ENCODE measurements at regions not wholly inside any gene's neighbourhood (a gene's known extent, or its start where the extent isn't known, plus 50 kb on each side); places are given as distances from the start of the nearest gene placed in this dataset.

DNA sequence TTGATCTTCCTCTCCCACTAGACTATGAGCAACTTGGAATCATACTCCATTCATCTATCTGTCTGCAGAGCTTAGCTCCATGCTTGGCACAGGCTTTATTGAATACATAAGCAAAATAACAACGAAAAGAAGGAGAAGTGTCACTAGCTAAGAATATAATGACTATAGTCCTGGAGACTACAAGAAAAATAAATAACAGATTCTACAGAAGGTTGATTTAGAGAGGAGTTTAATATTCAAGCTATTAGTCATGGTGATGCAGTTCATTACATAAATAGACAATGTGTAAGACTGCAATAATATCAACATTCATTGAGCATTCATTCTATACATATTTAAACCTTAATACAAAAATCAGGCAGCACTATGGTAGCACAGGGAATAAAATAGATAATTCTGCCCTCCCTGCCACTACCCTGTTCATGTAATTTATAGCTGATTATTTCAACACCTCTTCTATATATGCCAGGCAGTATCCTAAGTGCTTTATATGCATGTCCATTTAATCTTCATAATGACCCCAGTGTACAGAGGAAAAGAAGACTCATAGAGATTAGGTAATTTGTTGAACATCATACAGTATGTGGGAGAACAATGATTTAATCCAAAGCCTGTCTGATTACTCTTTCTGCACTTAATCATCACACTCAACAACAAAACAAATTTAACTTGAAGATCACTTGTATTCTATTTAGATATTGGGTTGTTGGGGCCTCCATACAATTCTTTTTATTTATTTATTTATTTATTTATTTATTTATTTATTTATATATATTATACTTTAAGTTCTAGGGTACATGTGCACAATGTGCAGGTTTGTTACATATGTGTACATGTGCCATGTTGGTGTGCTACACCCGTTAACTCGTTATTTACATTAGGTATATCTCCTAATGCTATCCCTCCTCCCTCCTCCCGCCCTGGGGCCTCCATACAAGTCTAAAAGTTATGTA, 165.3 kb downstream of the RNF152 start:
- DNase-seq = no peak

DNA sequence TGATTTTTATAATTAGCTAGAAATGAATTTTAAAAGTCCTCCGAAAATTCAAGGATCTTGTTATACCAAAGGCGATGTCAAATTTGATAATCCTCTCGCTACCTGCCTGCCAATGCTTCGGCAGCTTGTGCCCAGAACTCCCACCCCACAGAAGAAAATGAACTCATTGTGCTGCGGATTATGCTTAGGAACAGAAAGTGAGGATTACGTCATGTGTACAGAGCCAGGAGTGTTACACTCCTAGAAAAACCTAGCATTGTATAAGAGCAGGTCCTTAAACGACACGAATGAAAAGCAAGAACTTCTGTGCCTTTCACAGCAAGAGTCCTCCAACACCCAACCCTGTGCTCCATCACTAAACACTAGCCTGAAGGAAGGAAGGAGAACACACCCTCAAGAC, 168.3 kb downstream of the RNF152 start:
- DNase-seq = no peak

DNA sequence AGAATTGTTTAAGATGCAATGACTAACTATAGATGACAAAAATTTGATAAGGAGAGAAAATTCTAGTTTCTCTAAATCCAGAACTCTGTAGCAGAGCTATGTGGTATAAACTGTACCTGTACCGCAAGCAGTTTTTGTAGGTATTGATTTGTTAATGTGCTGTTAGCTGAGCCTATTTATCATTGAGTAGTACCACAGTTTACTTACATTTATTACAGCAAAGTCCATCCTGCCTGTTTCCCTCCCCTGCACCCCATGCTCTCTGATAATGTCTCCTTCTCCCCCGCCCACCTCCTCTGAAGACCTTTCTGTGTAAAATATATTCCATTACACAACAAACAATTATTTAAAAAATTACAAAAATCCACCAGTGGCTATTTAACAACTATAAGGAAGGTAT, 170.6 kb downstream of the RNF152 start:
- no peak for DNase-seq

DNA sequence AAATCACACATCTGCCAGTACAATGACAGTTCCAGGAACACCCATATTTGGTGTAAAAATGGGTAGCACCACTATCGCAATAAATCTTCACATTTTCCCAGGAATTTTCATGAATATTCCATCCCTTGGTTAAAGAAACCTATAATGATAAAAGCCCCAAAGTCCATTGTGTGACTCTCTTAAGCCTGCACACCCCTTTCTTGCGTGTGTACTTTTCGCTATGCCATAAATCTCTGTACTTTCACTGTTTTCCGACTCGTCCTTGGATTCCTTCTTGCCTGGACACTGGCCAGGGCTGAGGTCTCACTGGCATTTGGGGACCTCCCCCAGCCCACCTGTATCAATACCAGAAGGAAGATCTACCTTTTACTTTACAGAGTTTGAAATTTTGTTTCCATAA, 172.3 kb downstream of the RNF152 start:
- no peak for DNase-seq

DNA sequence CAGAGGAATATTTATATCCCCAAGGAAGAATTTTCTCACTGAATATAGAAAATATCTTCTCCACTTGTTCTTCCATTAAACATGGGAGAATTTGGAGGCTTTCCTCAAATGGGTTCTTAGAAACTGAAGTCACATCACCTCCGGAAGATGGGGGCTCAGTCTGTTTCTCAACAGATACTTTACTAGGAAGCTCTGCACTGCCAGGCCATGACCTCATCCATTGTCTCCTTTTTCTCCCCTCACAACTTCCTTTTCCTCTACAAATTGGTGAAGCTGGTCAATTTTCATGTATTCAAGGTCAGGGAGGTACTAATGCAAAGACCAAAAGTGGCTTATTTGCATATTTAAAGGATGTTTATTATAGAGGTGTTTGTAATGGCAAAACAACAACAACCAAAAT, 173.1 kb downstream of the RNF152 start:
- no peak for DNase-seq

DNA sequence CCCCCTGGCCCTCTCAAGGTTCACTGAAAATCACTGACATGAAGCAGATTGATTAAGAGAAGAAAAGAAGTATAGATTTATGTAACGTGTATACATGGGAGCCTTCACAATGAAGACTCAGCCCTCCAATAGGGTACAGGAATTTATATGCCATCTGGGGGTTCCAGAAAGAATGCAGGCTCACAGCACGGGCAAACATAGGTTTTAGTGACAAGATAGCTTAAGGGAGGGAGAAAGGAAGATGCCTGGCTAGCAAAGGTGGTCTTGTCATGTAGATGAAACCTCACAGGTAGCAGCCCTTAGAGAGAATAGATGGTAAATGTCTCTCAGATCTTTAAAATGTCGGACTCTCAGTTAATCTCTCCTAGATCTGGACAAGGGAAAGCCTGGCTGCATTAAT, 173.9 kb downstream of the RNF152 start:
- DNase-seq = no peak

DNA sequence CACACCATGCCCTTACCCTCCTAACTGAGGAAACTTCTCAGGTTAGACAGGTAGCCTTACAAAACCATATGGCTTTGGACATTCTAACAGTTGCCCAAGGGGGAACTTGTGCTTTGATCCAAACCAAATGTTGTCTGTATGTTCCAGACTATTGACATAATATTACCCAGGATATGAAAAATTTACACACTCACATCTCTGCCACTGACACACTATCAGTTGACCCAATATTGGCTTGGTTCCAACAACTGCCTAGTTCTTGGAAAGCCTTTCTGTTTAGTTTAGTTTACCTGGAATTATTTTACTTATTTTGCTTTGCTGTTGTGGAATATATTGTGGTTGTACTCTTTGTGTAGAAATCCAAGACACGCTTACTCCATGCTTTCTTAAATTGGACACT, 178.4 kb downstream of the RNF152 start:
- no peak for DNase-seq

DNA sequence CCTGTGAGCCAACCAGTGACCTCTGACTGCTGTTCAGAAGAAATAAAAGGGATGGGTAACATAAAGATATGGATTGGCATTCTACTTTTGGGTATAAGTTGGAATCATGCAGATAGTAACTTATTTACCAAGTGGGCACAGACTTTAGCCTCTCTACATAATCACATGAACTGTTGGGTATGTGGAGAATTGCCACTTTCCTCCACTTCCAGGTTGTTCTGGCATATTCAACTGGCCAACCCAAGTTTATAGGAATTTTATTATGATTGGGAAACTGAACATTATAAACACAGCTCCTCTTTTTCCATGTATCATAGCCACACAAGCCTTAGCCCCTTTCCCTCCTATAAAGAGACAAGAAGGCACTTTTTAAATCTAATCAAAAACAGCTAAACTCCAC, 179.3 kb downstream of the RNF152 start:
- DNase-seq = no peak

DNA sequence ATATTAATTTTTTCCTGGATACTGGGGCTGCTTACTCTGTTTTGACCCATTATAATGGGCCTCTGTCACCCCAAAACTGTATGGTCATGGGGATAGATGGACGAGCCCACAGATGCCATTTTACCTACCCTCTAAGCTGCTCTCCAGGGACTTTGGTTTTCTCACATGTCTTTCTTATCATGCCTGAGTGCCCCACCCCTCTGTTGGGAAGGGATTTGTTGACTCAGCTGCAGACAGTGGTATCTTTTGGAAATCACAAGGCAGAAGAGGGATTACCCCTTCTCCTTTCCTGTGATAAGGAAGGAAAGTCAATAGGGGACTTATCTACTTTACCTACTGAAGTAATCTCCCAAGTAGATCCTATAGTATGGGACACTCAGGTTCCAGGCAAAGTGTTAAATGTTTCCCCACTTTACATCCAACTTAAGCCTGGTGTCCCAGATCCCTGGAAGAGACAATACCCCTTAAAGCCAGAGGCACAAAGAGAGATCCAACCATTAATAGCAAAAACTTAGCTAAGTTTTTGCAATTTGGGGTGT, 182.7 kb downstream of the RNF152 start:
- DNase-seq = no peak

DNA sequence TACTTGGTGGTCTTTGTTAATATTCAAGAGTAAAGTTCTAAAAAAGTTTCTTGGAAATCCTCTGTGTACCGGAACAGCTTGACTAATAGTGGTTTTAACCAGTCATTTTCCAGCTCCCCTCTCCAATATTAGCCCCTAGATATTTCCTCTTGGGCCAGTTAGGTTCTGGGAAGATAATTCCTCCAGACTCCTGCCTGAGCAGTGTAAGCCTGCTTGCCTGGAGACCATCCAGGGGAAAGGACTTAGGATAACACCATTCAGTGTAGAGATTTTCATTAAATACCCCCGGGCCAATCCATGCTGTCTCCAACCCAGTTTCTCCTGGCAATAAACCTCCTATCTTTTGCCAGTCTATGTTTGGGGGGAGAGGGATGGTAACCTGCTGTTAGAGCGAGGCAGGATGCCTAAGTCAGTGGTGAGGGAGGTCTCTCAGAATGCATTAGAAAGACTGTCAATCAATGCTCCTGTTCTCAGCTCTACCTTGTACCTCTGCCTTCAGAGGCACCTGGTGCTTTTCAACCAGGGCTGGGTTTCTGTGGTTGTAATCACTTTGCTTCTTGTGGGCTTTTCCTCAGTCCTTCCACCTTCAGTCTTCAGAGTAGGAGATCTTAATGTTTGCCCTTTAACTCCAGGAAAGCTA, 186.4 kb downstream of the RNF152 start:
- no peak for DNase-seq

DNA sequence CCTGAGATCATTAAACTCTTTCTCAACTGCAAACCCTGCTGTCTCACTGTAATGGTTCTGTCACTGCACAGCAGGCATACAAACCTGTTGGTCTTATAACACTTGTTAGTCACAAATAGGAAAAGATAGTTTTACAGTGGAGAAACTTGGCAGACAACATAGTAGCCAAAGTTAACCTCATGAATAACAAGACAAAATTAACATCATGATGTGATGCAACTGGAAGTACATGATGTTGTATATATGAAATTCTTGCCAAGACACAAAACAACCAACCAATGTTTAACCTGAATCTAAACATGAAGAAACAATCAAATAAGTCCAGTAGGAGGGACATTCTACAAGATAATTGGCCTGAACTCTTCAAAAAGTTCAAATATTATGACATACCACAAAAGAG, 189.3 kb downstream of the RNF152 start:
- no peak for DNase-seq

DNA sequence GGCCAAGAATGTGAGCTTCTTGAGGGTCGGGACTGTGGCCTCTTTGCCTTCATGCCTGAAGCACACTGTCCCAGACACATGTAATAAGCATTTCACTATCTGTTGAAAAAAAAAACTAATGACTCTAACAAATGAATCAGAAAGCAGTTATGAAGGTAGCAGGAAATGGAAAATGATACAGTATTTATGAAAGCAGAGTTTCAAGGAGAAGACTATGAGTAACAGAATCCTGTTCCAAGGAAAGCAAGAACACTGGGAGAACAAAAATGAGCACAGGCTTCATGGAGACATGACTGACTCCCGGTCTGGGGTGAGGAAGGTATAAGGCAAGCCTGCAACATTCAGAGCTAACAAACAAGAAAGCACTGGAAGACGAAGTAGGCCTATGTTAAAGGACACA, 190.8 kb downstream of the RNF152 start:
- no peak for DNase-seq

DNA sequence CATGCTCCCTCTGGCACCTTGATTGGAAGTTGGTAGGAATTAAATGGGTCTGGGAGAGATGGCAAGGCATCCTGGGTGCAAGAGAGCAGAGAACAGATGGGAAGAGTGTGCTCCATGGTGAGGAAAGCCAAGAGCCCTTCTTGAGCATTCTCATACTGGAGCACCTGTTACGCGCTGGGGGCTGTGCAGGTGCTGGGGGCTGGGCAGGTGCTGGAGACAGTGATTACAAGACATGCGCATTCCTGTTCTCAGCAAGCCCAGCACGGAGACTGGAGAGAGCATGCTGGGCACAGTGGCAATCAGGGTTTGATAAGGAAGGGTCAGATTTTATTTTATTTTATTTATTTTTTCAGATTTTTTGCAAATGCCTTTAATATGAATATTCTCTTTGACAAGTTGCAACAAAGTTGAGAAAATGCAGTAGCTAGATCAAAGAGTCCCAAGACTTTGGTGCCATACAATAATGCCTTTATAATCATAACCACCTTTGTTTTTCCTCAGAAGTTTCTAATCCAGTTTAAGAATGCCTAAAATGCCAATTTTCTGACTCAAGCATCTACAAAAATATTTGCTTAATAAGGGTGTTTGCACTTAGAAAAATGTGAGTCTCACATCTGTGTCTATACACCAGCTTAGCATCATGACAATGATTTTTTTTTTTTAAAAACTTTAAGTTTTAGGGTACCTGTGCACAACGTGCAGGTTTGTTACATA, 193.3 kb downstream of the RNF152 start:
- no peak for DNase-seq

DNA sequence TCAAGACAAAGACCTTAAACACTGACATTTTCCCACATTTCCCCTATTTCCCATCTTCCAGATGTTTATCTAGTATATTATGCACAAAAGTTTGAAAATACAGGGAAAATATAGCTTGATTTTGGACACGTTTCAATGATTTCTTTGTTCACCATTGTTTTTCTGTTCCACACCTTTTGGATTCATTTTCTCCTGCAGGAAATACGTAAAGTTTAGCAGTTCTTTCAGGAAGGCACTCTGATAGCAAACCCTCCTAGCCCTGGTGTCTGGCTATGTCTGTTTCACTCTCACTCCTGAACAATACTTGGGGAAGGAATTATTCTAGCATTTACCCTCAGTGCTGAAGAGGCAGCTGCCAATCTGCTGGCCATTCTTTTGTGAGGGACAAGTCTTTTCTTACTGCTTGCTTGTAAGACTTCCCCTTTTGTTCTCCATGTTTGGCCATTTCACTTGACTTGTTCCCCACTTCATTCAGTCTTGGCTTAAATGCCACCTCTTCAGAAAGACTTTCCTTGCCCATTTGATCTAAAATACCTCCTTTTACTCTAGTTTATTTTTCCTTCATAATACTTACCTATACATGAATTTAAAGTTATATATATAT, 195.4 kb downstream of the RNF152 start:
- DNase-seq = no peak

DNA sequence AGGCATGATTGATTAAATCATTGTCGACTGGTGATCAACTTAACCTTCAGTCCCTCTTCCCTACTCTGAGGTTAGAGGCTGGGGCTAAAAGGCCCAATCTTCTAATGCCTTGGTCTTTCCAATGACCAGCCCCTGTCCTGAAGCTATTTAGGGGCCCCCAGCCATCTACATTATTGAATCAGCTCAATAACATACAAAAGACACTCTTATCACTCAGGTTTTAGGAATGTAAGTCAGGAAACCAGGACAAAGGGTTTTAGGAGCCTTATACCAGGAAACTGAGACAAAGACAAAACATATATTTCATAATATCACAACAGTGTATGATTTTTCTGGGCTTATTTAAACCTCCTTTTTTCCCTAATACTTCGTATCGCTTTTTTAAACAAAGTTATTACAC, 198.6 kb downstream of the RNF152 start:
- DNase-seq = no peak

DNA sequence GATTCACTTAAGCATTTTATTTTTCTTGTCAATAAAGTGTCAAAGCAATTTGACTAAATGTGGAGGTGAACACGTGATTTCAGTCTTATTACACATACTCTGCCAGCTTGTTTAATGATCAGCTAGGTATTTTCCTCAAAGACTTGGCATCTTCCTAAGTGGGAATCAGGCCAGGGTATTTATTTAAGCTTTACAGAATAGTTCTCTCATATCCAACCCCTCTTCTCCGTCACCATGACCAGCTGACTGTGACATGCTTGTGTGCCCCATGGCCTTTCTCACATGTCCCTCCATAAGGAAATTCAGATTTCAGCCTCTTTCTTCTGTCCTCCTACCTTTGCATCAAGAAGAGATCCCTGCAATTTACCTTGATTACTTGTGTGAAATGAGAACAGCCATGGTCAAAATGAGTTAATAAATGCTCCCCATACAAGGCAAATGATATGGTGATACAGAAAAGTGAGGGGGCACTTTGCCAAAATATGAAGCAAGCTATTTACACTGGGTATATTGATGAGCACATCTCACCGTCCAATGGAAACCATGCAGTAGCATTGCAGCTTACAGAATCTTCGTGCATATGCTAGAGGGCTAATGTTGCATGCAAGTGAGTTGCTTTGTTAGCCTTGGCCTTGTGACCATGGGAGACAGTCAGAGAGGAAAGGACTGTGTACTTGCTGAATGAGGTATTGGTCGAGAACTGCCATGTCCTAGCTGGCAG, 202.2 kb downstream of the RNF152 start:
- DNase-seq = no peak

DNA sequence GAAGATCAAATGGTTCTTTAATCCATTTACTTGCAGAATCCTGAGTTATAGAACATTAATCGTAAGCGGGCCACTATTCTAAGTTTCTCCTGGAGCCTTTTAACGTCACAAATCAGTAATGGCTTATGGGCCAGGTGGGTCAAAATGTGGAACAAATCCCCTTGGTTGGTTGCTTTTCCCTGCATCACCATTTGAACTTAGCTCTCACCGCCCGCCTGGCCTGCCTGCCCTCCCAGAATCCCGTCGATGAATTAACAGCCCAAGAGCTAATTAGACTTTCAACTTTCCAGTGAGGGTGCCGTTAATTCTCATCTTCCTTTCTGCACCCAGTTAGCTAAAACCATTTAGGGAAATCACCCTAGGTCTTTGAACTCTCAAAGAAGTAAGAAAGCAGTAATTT, 205.5 kb downstream of the RNF152 start:
- DNase-seq = no peak

DNA sequence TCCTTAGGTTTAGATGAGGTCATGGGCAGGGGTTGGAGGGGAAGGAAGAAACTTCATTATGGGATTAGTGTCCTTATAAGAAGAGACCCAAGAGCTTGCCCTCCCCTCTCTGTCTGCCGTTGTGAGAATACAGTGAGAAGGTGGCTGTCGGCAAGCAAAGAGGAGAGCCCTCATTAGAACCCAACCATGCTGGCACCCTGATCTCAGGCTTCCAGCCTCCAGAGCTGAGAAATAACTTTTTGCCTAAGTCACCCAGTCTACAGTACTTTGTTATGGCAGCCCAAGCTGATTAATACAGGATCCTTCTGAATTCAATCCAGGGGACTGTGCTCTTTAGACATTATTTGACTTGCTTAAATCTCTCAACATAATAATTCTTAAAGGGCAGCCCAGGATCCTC, 209.0 kb downstream of the RNF152 start:
- no peak for DNase-seq

DNA sequence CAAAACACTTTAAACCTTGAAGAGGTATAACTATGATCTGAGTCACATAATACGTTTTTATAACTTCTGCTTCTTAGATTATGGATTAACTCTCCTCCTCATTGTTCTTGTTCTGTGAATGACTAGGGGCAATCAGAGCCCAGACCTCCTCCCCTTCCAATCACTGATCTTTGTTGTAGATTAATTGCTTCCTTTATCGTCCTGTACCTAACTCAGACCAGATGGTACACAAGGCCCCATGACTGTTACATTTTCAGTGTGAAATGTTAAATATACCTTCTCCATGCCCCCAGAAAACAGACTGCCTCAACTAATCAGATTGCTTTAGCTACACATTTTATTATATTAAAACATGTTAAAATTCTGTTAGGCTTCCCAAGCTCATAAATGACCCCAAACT, 211.7 kb downstream of the RNF152 start:
- no peak for DNase-seq

DNA sequence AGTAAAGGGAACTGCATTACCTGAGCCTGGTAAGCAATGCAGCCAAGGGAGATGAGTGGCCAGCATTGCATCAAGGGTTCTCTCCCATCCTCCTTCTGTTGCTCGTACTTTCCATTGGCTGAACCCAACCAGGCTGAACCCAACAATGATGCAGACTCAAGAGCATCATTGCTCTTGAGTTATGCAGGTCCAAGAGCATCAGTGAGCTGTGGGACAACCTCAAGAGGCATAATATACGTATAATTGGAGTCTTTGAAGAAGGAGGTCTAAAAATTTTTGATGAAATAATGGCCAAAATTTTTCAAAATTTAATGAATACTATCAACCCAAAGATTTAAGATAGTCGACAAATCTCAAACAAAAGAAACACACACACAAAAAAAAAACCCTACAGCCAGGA, 213.0 kb downstream of the RNF152 start:
- DNase-seq = no peak

DNA sequence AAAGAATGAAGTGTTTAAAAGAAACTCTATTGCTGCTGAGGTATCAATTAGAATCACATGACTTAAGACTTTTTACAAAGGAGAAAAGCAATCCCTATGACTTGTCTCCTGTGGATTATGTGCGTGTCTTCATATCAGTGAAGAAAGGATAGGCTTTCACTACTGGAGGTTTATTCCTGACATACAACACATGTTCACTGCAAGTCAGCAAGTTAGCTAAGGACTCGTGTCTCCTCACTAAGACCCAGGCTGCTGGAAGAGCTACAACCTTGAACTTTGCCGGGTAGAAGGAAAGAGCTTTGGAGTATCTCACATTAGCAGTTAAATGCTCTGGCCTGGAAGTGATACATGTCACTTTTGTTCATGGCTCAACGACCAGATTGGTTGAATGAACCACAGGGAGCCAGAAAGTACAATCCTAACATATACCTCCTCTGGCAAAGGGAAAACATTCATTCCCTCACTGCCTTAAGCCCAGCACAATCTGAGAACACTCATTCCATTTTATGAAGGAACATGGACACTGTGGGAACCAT, 215.3 kb downstream of the RNF152 start:
- no peak for DNase-seq

DNA sequence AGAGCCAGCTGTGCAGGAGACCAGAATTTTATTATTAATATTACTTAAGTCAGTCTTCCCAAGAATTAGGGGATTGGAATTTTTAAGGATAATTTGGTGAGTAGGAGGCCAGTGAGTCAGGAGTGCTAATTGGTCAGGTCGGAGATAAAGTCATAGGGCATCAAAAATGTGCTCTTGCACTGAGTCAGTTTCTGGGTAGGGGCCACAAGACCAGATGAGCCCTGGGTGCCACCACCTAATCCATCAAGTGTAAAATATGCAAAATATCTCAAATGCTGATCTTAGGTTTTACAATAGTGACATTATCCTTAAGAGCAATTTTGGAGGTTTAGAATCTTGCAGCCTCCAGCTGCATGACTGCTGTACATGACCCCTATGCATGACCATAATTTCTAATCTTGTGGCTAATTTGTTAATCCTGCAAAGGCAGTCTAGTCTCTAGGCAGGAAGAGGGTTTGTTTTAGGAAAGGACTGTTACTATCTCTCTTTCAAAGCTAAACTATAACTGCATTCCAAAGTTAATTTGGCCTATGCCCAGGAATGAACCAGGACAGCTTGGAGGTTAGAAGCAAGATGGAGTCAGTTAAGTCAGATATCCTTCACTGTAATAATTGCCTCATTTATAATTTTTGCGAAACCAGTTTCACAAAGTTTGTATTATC, 215.9 kb downstream of the RNF152 start:
- no peak for DNase-seq
